Hepatocyte (in vitro differentiated cells): ENCODE measurements at regions not wholly inside any gene's neighbourhood (a gene's known extent, or its start where the extent isn't known, plus 50 kb on each side); places are given as distances from the start of the nearest gene placed in this dataset.

Experiments
- DNase-seq: peaks from one replicate; pipeline ENCODE4 v3.0.0-alpha.2; 2016; ENCODE audit warnings: low spot score
- H2AFZ ChIP-seq: fragments of 200-600 bp; sonication (generic); 2 replicates; pipeline ENCODE4 v1.6.0; 2016; ENCODE audit warnings: antibody characterized with exemption, mild to moderate bottlenecking
- H3K27ac ChIP-seq: fragments of 200-600 bp; sonication (generic); 2 replicates; pipeline ENCODE4 v1.5.1; 2016; ENCODE audit warnings: mild to moderate bottlenecking
- H3K27me3 ChIP-seq: fragments of 200-600 bp; sonication (generic); 2 replicates; pipeline ENCODE4 v1.6.1; 2016
- H3K36me3 ChIP-seq: fragments of 200-600 bp; sonication (generic); replicated peaks from 2 replicates; pipeline ENCODE4 v1.5.1; 2016; ENCODE audit warnings: low read depth; ENCODE audit not compliant: insufficient read depth
- H3K4me1 ChIP-seq: fragments of 200-600 bp; sonication (generic); 2 replicates; pipeline ENCODE4 v1.5.1; 2016; ENCODE audit warnings: mild to moderate bottlenecking, moderate library complexity; ENCODE audit not compliant: insufficient read depth
- H3K4me2 ChIP-seq: fragments of 200-600 bp; sonication (generic); 2 replicates; pipeline ENCODE4 v1.6.0; 2016
- H3K4me3 ChIP-seq: fragments of 200-600 bp; sonication (generic); 2 replicates; pipeline ENCODE4 v1.5.1; 2016; ENCODE audit warnings: mild to moderate bottlenecking
- H3K79me2 ChIP-seq: fragments of 200-600 bp; sonication (generic); 2 replicates; pipeline ENCODE4 v1.6.0; 2017; ENCODE audit warnings: mild to moderate bottlenecking
- H3K9me2 ChIP-seq: fragments of 200-600 bp; sonication (generic); replicated peaks from 2 replicates; pipeline ENCODE4 v1.6.0; 2017; ENCODE audit warnings: mild to moderate bottlenecking; ENCODE audit not compliant: insufficient read depth
- H3K9me3 ChIP-seq: fragments of 200-600 bp; sonication (generic); 2 replicates; pipeline ENCODE4 v1.5.1; 2016; ENCODE audit warnings: low read depth, mild to moderate bottlenecking
- H4K20me1 ChIP-seq: fragments of 200-600 bp; sonication (generic); 2 replicates; pipeline ENCODE4 v1.6.0; 2016; ENCODE audit warnings: mild to moderate bottlenecking; ENCODE audit not compliant: insufficient read depth, poor library complexity, severe bottlenecking
- CTCF ChIP-seq: fragments of 200-600 bp; sonication (generic); IDR thresholded peaks from 2 replicates; pipeline ENCODE4 v1.5.1; 2016; ENCODE audit warnings: antibody characterized with exemption, mild to moderate bottlenecking; ENCODE audit not compliant: poor library complexity
- EZH2 ChIP-seq: fragments of 200-600 bp; sonication (generic); IDR thresholded peaks from 2 replicates; pipeline ENCODE4 v1.6.1; 2016; ENCODE audit warnings: antibody characterized with exemption, mild to moderate bottlenecking, borderline replicate concordance
- EZH2phosphoT487 ChIP-seq: fragments of 200-600 bp; sonication (generic); IDR thresholded peaks from one replicate; pipeline ENCODE4 v1.6.1; 2018; ENCODE audit warnings: antibody characterized with exemption, mild to moderate bottlenecking, low read depth, moderate library complexity; ENCODE audit not compliant: unreplicated experiment, severe bottlenecking
- WGBS: methylation state at CpG from one replicate; pipeline ENCODE4 v1.1.6; 2016; ENCODE audit warnings: low lambda C conversion rate; ENCODE audit errors: missing lambda C conversion rate; 5-methylcytosine and 5-hydroxymethylcytosine counted together

- no peak for DNase-seq
- no peak overlapping the region for H3K27ac ChIP-seq
- no peaks in the 10 kb centered on the region for H3K36me3 ChIP-seq
- H3K9me3 ChIP-seq, result no peaks in the 10 kb centered on the region
- H3K79me2 ChIP-seq, result no peaks in the 10 kb centered on the region
- no peak overlapping the region for H3K4me3 ChIP-seq
- 80% methylated on average over 1 of the region's 1 CpG for WGBS
- no peak overlapping the region for H2AFZ ChIP-seq
- no peak overlapping the region for H3K4me2 ChIP-seq
- H3K9me2 ChIP-seq, result no peaks in the 10 kb centered on the region
- H3K27me3 ChIP-seq, result no peaks in the 10 kb centered on the region
- TF ChIP-seq CTCF (no peak), EZH2 (no peak), EZH2phosphoT487 (no peak)
- H4K20me1 ChIP-seq, result no peaks in the 10 kb centered on the region
- no peaks in the 10 kb centered on the region for H3K4me1 ChIP-seq
Measured at GRCh38 chr6:10122164-10122563, 292.7 kb downstream of the TFAP2A start.

- Histone ChIP-seq H3K4me3 (no peak overlapping the region), H3K36me3 (no peaks in the 10 kb centered on the region), H3K4me2 (no peak overlapping the region), H3K4me1 (no peaks in the 10 kb centered on the region), H3K9me2 (no peaks in the 10 kb centered on the region), H3K9me3 (no peaks in the 10 kb centered on the region), H3K27ac (no peak overlapping the region), H3K27me3 (peaks cover 17% of the 10 kb centered on the region), H3K79me2 (no peaks in the 10 kb centered on the region), H2AFZ (no peak overlapping the region), H4K20me1 (no peaks in the 10 kb centered on the region)
- WGBS, result 46% methylated on average over 28 of the region's 28 CpGs
- no peak for DNase-seq
- TF ChIP-seq EZH2 (no peak), CTCF (no peak), EZH2phosphoT487 (no peak)
Measured at GRCh38 chr6:10112871-10113549, 301.9 kb downstream of the TFAP2A start.

- WGBS, result 94% methylated on average over 7 of the region's 7 CpGs
- Histone ChIP-seq H2AFZ (no peak overlapping the region), H4K20me1 (no peaks in the 10 kb centered on the region), H3K4me3 (no peak overlapping the region), H3K27ac (no peak overlapping the region), H3K4me1 (no peaks in the 10 kb centered on the region), H3K4me2 (no peak overlapping the region), H3K27me3 (peaks cover 17% of the 10 kb centered on the region), H3K36me3 (no peaks in the 10 kb centered on the region), H3K9me2 (no peaks in the 10 kb centered on the region), H3K79me2 (no peaks in the 10 kb centered on the region), H3K9me3 (no peaks in the 10 kb centered on the region)
- DNase-seq, result no peak
- TF ChIP-seq EZH2phosphoT487, result no peak
- TF ChIP-seq EZH2, result no peak
- no peak for TF ChIP-seq CTCF
Measured at GRCh38 chr6:10111975-10112374, 302.9 kb downstream of the TFAP2A start.
